ENCODE measurements at regions not wholly inside any gene's neighbourhood (a gene's known extent, or its start where the extent isn't known, plus 50 kb on each side); places are given as distances from the start of the nearest gene placed in this dataset.
"Not testable (repeated sequence)": the region's sequence is repeated elsewhere in the genome, so short reads cannot be mapped to it uniquely, and the experiment has no call there.

GRCh38 chr5:68115584-68115983 is 100.0 kb upstream of the PIK3R1 start:
- no peak for DNase-seq (ENCODE audit: low read depth)

- peak; percentile 63 for DNase-seq (ENCODE audit: low read depth)
Observed at GRCh38 chr5:68114378-68115040, 101.0 kb upstream of the PIK3R1 start.

- DNase-seq (ENCODE audit: low read depth), result no peak
Observed at GRCh38 chr5:68112658-68113057, 102.9 kb upstream of the PIK3R1 start.

- DNase-seq (ENCODE audit: low read depth), result no peak
Observed at GRCh38 chr5:68110894-68111293, 104.7 kb upstream of the PIK3R1 start.

- no peak for DNase-seq (ENCODE audit: low read depth)
Observed at GRCh38 chr5:68110264-68110663, 105.3 kb upstream of the PIK3R1 start.

GRCh38 chr5:68104217-68104616 is 111.3 kb upstream of the PIK3R1 start:
- not testable (repeated sequence) for DNase-seq (ENCODE audit: low read depth)

- DNase-seq (ENCODE audit: low read depth), result not testable (repeated sequence)
Observed at GRCh38 chr5:68103297-68103696, 112.3 kb upstream of the PIK3R1 start.

- no peak for DNase-seq (ENCODE audit: low read depth)
Observed at GRCh38 chr5:68099327-68099726, 116.2 kb upstream of the PIK3R1 start.

GRCh38 chr5:68093455-68094159 is 121.9 kb upstream of the PIK3R1 start:
- no peak for DNase-seq (ENCODE audit: low read depth)

- DNase-seq (ENCODE audit: low read depth), result peak; percentile 60
Observed at GRCh38 chr5:68088302-68088701, 127.3 kb upstream of the PIK3R1 start.

GRCh38 chr5:68087866-68088265 is 127.7 kb upstream of the PIK3R1 start:
- DNase-seq (ENCODE audit: low read depth), result no peak

GRCh38 chr5:68086857-68087256 is 128.7 kb upstream of the PIK3R1 start:
- DNase-seq (ENCODE audit: low read depth), result peak; percentile 66

GRCh38 chr5:68086439-68086838 is 129.1 kb upstream of the PIK3R1 start:
- DNase-seq (ENCODE audit: low read depth), result no peak

GRCh38 chr5:68084396-68084795 is 131.2 kb upstream of the PIK3R1 start:
- DNase-seq (ENCODE audit: low read depth), result no peak

- DNase-seq (ENCODE audit: low read depth), result no peak
Observed at GRCh38 chr5:68080282-68081050, 135.1 kb upstream of the PIK3R1 start.

- DNase-seq (ENCODE audit: low read depth), result no peak
Observed at GRCh38 chr5:68077349-68077894, 138.1 kb upstream of the PIK3R1 start.

- DNase-seq (ENCODE audit: low read depth), result no peak
Observed at GRCh38 chr5:68074633-68075032, 140.9 kb upstream of the PIK3R1 start.

GRCh38 chr5:68074048-68074632 is 141.4 kb upstream of the PIK3R1 start:
- DNase-seq (ENCODE audit: low read depth), result no peak

- no peak for DNase-seq (ENCODE audit: low read depth)
Observed at GRCh38 chr5:68071736-68072135, 143.8 kb upstream of the PIK3R1 start.

- DNase-seq (ENCODE audit: low read depth), result no peak
Observed at GRCh38 chr5:68071282-68071632, 144.3 kb upstream of the PIK3R1 start.

GRCh38 chr5:68070591-68071281 is 144.8 kb upstream of the PIK3R1 start:
- DNase-seq (ENCODE audit: low read depth), result no peak
